ENCODE measurements at regions not wholly inside any gene's neighbourhood (a gene's known extent, or its start where the extent isn't known, plus 50 kb on each side); places are given as distances from the start of the nearest gene placed in this dataset.

DNA sequence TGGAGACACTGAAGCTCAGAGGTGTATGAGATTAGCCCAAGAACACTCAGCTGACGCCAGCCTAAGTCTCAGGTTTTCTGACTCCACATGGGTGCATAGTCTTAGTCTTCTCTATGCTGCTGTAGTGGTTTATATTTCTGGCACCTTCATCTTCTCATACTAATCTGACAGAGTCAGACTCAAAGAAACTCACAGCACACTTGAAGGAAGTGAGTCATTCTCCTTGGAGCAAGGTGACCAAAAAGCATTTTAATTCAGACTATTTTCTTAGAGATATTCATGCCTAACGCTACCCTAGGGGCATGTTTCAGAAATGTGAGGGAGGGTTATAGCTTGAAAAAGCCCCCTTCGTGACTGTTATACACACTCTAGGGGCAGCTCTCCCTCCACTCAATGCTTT is 775.3 kb upstream of the ARPP21 start:
- TF ChIP-seq, protein P1, sequence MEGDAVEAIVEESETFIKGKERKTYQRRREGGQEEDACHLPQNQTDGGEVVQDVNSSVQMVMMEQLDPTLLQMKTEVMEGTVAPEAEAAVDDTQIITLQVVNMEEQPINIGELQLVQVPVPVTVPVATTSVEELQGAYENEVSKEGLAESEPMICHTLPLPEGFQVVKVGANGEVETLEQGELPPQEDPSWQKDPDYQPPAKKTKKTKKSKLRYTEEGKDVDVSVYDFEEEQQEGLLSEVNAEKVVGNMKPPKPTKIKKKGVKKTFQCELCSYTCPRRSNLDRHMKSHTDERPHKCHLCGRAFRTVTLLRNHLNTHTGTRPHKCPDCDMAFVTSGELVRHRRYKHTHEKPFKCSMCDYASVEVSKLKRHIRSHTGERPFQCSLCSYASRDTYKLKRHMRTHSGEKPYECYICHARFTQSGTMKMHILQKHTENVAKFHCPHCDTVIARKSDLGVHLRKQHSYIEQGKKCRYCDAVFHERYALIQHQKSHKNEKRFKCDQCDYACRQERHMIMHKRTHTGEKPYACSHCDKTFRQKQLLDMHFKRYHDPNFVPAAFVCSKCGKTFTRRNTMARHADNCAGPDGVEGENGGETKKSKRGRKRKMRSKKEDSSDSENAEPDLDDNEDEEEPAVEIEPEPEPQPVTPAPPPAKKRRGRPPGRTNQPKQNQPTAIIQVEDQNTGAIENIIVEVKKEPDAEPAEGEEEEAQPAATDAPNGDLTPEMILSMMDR (IDR thresholded peaks at IDR 0.05 in 8 of 11, conservative IDR thresholded peaks at IDR 0.05 in 3 of 11) = no peak
- no peak for TF ChIP-seq POLR2AphosphoS5 (IDR thresholded peaks at IDR 0.05)
- no peak for TF ChIP-seq POLR2A (IDR thresholded peaks at IDR 0.05)

Measured in spleen (tissue), 7 donors.